ENCODE measurements at regions not wholly inside any gene's neighbourhood (a gene's known extent, or its start where the extent isn't known, plus 50 kb on each side); places are given as distances from the start of the nearest gene placed in this dataset.
A peak's percentile ranks its signal among the peaks of the same experiment; 100 is the strongest.

GRCh38 chr22:19626666-19627065, 87.6 kb upstream of the SEPTIN5 start:
- ATAC-seq (ENCODE audit: low FRiP score) (no peak), DNase-seq (no peak)
- H3K27ac ChIP-seq (ENCODE audit: low read depth in 1 of 2, low read length in 2 of 2) = no peak overlapping the region
- intact Hi-C loops (cut with DNase I) = loop anchor here in 1 of 2 donors (5.0 to 10.0 kb wide), 2 partner anchors 112 to 479 kb away; no protein-coding TSS in a partner anchor
- H3K4me1 ChIP-seq (ENCODE audit: control insufficient read depth in 1 of 2, insufficient read depth in 2 of 2, low read length in 2 of 2) = no peaks in the 10 kb centered on the region
- H3K9me3 ChIP-seq (ENCODE audit: control insufficient read depth, low read length) = no peaks in the 10 kb centered on the region
- WGBS, 2 donors = 66 to 69% methylated on average over 4 of the region's 4 CpGs
- H3K4me3 ChIP-seq (ENCODE audit: low read length in 2 of 2) = no peak overlapping the region
- H3K36me3 ChIP-seq (ENCODE audit: control insufficient read depth in 1 of 2, insufficient read depth in 2 of 2, low read length in 1 of 2) = no peaks in the 10 kb centered on the region
- no peaks in the 10 kb centered on the region for H3K27me3 ChIP-seq (ENCODE audit: control insufficient read depth in 1 of 2, insufficient read depth in 2 of 2, low read length in 1 of 2)

- Histone ChIP-seq H3K27ac (ENCODE audit: low read depth in 1 of 2, low read length in 2 of 2) (no peak overlapping the region), H3K36me3 (ENCODE audit: control insufficient read depth in 1 of 2, insufficient read depth in 2 of 2, low read length in 1 of 2) (no peaks in the 10 kb centered on the region), H3K9me3 (ENCODE audit: control insufficient read depth, low read length) (no peaks in the 10 kb centered on the region), H3K27me3 (ENCODE audit: control insufficient read depth in 1 of 2, insufficient read depth in 2 of 2, low read length in 1 of 2) (no peaks in the 10 kb centered on the region), H3K4me1 (ENCODE audit: control insufficient read depth in 1 of 2, insufficient read depth in 2 of 2, low read length in 2 of 2) (no peaks in the 10 kb centered on the region), H3K4me3 (ENCODE audit: low read length in 2 of 2) (no peak overlapping the region)
- intact Hi-C loops (cut with DNase I) = loop anchor here in 1 of 2 donors (5.0 to 10.0 kb wide), 2 partner anchors 113 to 481 kb away; no protein-coding TSS in a partner anchor
- DNase-seq (peak in 1 of 2 donors; percentile 3), ATAC-seq (ENCODE audit: low FRiP score) (no peak)
- WGBS, 2 donors = 88% methylated on average over 11 of the region's 11 CpGs
Measured at GRCh38 chr22:19628038-19628776, 86.1 kb upstream of the SEPTIN5 start.

DNA sequence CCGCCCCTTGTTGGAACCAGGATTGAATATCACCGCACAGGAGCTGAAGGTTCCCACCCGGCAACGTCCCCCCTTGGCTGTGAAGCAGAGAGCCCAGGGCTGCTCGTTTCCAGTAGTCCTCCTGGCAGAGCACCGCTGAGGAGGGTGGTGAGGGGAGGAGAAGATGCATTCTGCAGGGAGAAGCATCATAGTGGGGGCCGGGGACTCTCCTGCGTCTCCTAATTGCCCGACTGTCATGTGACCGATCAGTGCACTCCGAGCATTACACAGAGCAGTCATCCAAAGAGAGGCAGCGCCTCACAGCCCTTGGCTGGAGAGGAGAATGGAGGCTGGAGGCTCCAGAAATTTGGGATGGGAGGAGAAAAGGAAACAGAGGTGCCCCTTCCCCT, 85.0 kb upstream of the SEPTIN5 start:
- DNase-seq (no peak), ATAC-seq (ENCODE audit: low FRiP score) (no peak)
- 72 to 75% methylated on average over 12 of the region's 12 CpGs for WGBS, 2 donors
- Histone ChIP-seq H3K4me1 (ENCODE audit: control insufficient read depth in 1 of 2, insufficient read depth in 2 of 2, low read length in 2 of 2) (no peaks in the 10 kb centered on the region), H3K9me3 (ENCODE audit: control insufficient read depth, low read length) (no peaks in the 10 kb centered on the region), H3K36me3 (ENCODE audit: control insufficient read depth in 1 of 2, insufficient read depth in 2 of 2, low read length in 1 of 2) (no peaks in the 10 kb centered on the region), H3K27me3 (ENCODE audit: control insufficient read depth in 1 of 2, insufficient read depth in 2 of 2, low read length in 1 of 2) (no peaks in the 10 kb centered on the region), H3K4me3 (ENCODE audit: low read length in 2 of 2) (no peak overlapping the region), H3K27ac (ENCODE audit: low read depth in 1 of 2, low read length in 2 of 2) (no peak overlapping the region)
- intact Hi-C loops (cut with DNase I) = loop anchor here in 1 of 2 donors (5.0 to 10.0 kb wide), 2 partner anchors 115 to 482 kb away; no protein-coding TSS in a partner anchor

GRCh38 chr22:19629720-19630419, 84.4 kb upstream of the SEPTIN5 start:
- 19% methylated on average over 13 of the region's 13 CpGs for WGBS, 2 donors
- no peak overlapping the region for H3K4me3 ChIP-seq (ENCODE audit: low read length in 2 of 2)
- DNase-seq (peak; percentile 80 to 89), ATAC-seq (ENCODE audit: low FRiP score) (peak; percentile 79)
- H3K4me1 ChIP-seq (ENCODE audit: control insufficient read depth in 1 of 2, insufficient read depth in 2 of 2, low read length in 2 of 2) = no peaks in the 10 kb centered on the region
- no peaks in the 10 kb centered on the region for H3K27me3 ChIP-seq (ENCODE audit: control insufficient read depth in 1 of 2, insufficient read depth in 2 of 2, low read length in 1 of 2)
- intact Hi-C loops (cut with DNase I) = loop anchor here (5.0 to 10.0 kb wide), 3 partner anchors 115 to 673 kb away; no protein-coding TSS in a partner anchor
- no peaks in the 10 kb centered on the region for H3K36me3 ChIP-seq (ENCODE audit: control insufficient read depth in 1 of 2, insufficient read depth in 2 of 2, low read length in 1 of 2)
- H3K27ac ChIP-seq (ENCODE audit: low read depth in 1 of 2, low read length in 2 of 2) = no peak overlapping the region
- no peaks in the 10 kb centered on the region for H3K9me3 ChIP-seq (ENCODE audit: control insufficient read depth, low read length)

DNA sequence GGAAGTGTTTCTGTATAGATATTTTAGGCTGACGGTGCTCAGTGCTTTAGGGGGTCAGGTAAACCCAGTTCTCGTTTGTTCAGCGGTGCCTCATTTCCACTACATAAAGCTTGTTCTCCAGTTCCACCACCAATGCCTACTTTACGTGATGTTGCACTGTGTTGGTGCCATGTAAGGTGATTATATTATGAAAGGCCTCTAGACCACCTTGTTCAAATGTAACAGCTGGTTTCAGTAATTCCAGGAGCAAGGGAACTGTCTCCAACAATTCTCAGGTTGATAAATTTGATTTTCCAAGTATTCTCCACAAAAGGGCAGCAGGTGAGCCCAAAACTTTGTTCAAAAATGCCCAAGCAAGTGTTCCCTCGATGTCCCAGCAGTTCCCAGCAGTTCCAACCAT, 83.7 kb upstream of the SEPTIN5 start:
- H3K4me1 ChIP-seq (ENCODE audit: control insufficient read depth in 1 of 2, insufficient read depth in 2 of 2, low read length in 2 of 2) = no peaks in the 10 kb centered on the region
- H3K36me3 ChIP-seq (ENCODE audit: control insufficient read depth in 1 of 2, insufficient read depth in 2 of 2, low read length in 1 of 2) = no peaks in the 10 kb centered on the region
- WGBS, 2 donors = 87% methylated on average over 5 of the region's 5 CpGs
- DNase-seq = peak in 1 of 2 donors; percentile 2
- no peaks in the 10 kb centered on the region for H3K9me3 ChIP-seq (ENCODE audit: control insufficient read depth, low read length)
- intact Hi-C loops (cut with DNase I) = loop anchor here in 1 of 2 donors (5.0 kb wide), 1 partner anchor 673 kb away; no protein-coding TSS in a partner anchor
- no peaks in the 10 kb centered on the region for H3K27me3 ChIP-seq (ENCODE audit: control insufficient read depth in 1 of 2, insufficient read depth in 2 of 2, low read length in 1 of 2)
- ATAC-seq (ENCODE audit: low FRiP score) = no peak
- no peak overlapping the region for H3K4me3 ChIP-seq (ENCODE audit: low read length in 2 of 2)
- no peak overlapping the region for H3K27ac ChIP-seq (ENCODE audit: low read depth in 1 of 2, low read length in 2 of 2)

DNA sequence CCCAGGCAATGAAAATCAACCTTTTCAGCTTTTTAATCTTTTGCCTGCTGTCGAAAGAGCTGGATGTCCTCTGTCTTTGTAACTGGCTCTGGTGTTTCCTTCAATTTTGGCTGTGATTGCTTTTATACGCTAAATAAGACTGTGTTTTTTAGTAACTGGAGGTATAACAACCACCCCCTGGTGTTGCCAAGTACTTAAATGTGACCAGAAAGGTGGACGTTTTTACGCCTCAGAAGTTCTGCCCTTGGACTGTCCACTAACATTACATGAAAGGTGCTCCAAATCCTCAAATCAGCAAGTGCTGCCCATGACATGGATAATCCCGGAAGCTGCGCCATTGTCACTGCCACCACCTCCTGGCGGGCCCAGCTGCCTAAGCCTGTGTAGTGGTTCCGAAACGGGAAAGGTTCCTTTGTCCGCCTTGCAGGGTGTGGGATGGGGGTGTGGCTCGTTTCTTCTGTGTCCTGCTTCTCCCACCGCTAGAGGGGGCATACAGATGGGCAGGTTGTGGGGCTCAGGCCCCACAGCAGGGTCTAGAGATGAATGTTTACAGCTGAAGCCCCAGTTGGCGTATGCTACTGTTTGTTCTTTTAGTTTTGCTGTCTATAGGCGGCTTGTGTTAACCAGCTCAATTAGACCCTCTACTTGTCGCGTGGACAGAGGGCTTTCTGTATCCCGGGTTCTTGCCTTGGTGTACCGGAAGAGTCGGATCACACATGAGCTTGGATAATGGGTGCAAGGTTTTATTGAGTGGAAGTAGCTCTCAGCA, 82.2 kb upstream of the SEPTIN5 start:
- Histone ChIP-seq H3K4me3 (ENCODE audit: low read length in 2 of 2) (no peak overlapping the region), H3K27ac (ENCODE audit: low read depth in 1 of 2, low read length in 2 of 2) (no peak overlapping the region), H3K4me1 (ENCODE audit: control insufficient read depth in 1 of 2, insufficient read depth in 2 of 2, low read length in 2 of 2) (no peaks in the 10 kb centered on the region), H3K27me3 (ENCODE audit: control insufficient read depth in 1 of 2, insufficient read depth in 2 of 2, low read length in 1 of 2) (no peaks in the 10 kb centered on the region), H3K9me3 (ENCODE audit: control insufficient read depth, low read length) (no peaks in the 10 kb centered on the region), H3K36me3 (ENCODE audit: control insufficient read depth in 1 of 2, insufficient read depth in 2 of 2, low read length in 1 of 2) (no peaks in the 10 kb centered on the region)
- peak in 1 of 2 donors; percentile 39 for DNase-seq
- no peak for ATAC-seq (ENCODE audit: low FRiP score)
- intact Hi-C loops (cut with DNase I) = loop anchor here in 1 of 2 donors (5.0 kb wide), 1 partner anchor 675 kb away; no protein-coding TSS in a partner anchor
- 55 to 59% methylated on average over 19 of the region's 19 CpGs for WGBS, 2 donors

DNA sequence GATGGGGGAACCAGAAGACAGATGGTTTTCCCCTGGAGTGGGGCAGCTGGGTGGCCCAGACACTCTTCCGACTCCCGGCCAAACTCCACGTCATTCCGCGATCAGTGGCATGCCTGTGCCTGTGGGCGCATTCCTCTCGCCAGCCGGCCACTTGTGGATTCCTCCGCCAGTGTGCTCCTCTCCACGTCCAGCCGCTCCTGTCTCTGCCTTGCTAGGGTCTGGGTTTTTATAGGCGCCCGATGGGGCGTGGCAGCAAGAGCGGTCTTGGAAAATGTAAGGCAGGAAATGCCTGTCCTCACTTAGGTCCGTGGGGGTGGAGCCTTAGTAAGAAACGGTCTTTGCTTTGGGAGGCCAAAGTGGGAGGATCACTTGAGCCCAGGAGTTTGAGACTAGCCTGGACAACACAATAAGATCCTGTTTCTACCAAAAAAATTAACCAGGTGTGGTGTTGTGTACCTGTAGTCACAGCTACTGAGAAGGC, 81.6 kb upstream of the SEPTIN5 start:
- H3K27me3 ChIP-seq (ENCODE audit: control insufficient read depth in 1 of 2, insufficient read depth in 2 of 2, low read length in 1 of 2) = no peaks in the 10 kb centered on the region
- no peak overlapping the region for H3K4me3 ChIP-seq (ENCODE audit: low read length in 2 of 2)
- DNase-seq = peak in 1 of 2 donors; percentile 65
- 77 to 84% methylated on average over 17 of the region's 17 CpGs for WGBS, 2 donors
- no peak for ATAC-seq (ENCODE audit: low FRiP score)
- H3K27ac ChIP-seq (ENCODE audit: low read depth in 1 of 2, low read length in 2 of 2) = no peak overlapping the region
- H3K9me3 ChIP-seq (ENCODE audit: control insufficient read depth, low read length) = no peaks in the 10 kb centered on the region
- no peaks in the 10 kb centered on the region for H3K36me3 ChIP-seq (ENCODE audit: control insufficient read depth in 1 of 2, insufficient read depth in 2 of 2, low read length in 1 of 2)
- no peaks in the 10 kb centered on the region for H3K4me1 ChIP-seq (ENCODE audit: control insufficient read depth in 1 of 2, insufficient read depth in 2 of 2, low read length in 2 of 2)
- intact Hi-C loops (cut with DNase I) = loop anchor here in 1 of 2 donors (5.0 kb wide), 1 partner anchor 675 kb away; no protein-coding TSS in a partner anchor
